ENCODE measurements at regions not wholly inside any gene's neighbourhood (a gene's known extent, or its start where the extent isn't known, plus 50 kb on each side); places are given as distances from the start of the nearest gene placed in this dataset.

DNA sequence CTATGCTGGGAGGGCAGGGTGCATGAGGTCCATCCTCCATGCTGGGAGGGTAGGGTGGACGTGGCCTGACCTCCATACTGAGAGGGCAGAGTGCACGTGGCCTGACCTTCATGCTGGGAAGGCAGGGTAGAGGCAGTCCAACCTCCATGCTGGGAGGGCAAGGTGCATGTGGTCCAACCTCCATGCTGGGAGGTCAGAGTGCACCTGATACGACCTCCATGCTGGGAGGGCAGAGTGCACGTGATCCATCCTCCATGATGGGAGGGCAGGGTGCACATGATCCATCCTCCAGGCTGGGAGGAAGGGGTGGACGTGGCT lies 622.2 kb downstream of the BRD1 start:
- no peak for TF ChIP-seq EZH2 (optimal IDR thresholded peaks at IDR 0.05; ENCODE audit: low read depth, low read length)
- TF ChIP-seq, protein P1, sequence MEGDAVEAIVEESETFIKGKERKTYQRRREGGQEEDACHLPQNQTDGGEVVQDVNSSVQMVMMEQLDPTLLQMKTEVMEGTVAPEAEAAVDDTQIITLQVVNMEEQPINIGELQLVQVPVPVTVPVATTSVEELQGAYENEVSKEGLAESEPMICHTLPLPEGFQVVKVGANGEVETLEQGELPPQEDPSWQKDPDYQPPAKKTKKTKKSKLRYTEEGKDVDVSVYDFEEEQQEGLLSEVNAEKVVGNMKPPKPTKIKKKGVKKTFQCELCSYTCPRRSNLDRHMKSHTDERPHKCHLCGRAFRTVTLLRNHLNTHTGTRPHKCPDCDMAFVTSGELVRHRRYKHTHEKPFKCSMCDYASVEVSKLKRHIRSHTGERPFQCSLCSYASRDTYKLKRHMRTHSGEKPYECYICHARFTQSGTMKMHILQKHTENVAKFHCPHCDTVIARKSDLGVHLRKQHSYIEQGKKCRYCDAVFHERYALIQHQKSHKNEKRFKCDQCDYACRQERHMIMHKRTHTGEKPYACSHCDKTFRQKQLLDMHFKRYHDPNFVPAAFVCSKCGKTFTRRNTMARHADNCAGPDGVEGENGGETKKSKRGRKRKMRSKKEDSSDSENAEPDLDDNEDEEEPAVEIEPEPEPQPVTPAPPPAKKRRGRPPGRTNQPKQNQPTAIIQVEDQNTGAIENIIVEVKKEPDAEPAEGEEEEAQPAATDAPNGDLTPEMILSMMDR (IDR thresholded peaks at IDR 0.05; ENCODE audit: low read length) = no peak

Data from MM.1S (cell line).